IMR-90 (cell line): ENCODE measurements at regions not wholly inside any gene's neighbourhood (a gene's known extent, or its start where the extent isn't known, plus 50 kb on each side); places are given as distances from the start of the nearest gene placed in this dataset.

ENCODE experiments used
- ATAC-seq: fragments of 200-7000 bp; cut with Tn5 transposase; 2 replicates; pipeline ENCODE4 v1.9.1; 2020; ENCODE audit warnings: low read depth, mild to moderate bottlenecking, moderate library complexity
- BruUV-seq: library from RNA; stranded (reverse); fragments of 400-500 nt; replicated peaks from 2 replicates; lab custom pipeline; 2021; lab: Mats Ljungman, UMichigan
- CTCF ChIA-PET: fragments of 300-600 bp; formaldehyde crosslinking; extraction: SDS; loops from one replicate; lab custom pipeline; 2021; ENCODE audit warnings: antibody characterized with exemption; lab: Yijun Ruan, JAX
- POLR2A ChIA-PET: fragments of 300-600 bp; sonication (Branson Sonifier 250); formaldehyde crosslinking; loops from one replicate; lab custom pipeline; 2022; ENCODE audit warnings: antibody characterized with exemption; ENCODE audit not compliant: unreplicated experiment; lab: Charles Lee
- DNase-seq: peaks from one replicate; pipeline ENCODE4 v3.0.0; 2013
- H2AFZ ChIP-seq: replicated peaks from 2 replicates; pipeline ENCODE3; 2013; ENCODE audit warnings: low read length, mild to moderate bottlenecking; ENCODE audit not compliant: poor library complexity
- H2AK5ac ChIP-seq: 2 replicates; pipeline ENCODE4 v1.6.1; 2013; ENCODE audit warnings: low read depth, low read length, inconsistent platforms
- H2AK9ac ChIP-seq: replicated peaks from 2 replicates; pipeline ENCODE3; 2013; ENCODE audit warnings: mild to moderate bottlenecking, low read depth, low read length, moderate library complexity; ENCODE audit not compliant: poor library complexity
- H2BK120ac ChIP-seq: 2 replicates; pipeline ENCODE4 v1.6.1; 2013; ENCODE audit warnings: low read depth, low read length, inconsistent platforms
- H2BK15ac ChIP-seq: 3 replicates; pipeline ENCODE4 v1.6.1; 2013; ENCODE audit warnings: low read depth, low read length, inconsistent platforms
- H2BK20ac ChIP-seq: 2 replicates; pipeline ENCODE4 v1.6.1; 2013; ENCODE audit warnings: low read depth, mild to moderate bottlenecking, inconsistent platforms, low read length, moderate library complexity
- H2BK5ac ChIP-seq: 2 replicates; pipeline ENCODE4 v1.6.1; 2013; ENCODE audit warnings: mild to moderate bottlenecking, low read depth, low read length, inconsistent platforms; ENCODE audit not compliant: poor library complexity, severe bottlenecking
- H3K14ac ChIP-seq: replicated peaks from 2 replicates; pipeline ENCODE4 v1.6.1; 2013; ENCODE audit warnings: low read depth, low read length, inconsistent platforms
- H3K18ac ChIP-seq: 2 replicates; pipeline ENCODE4 v1.6.1; 2013; ENCODE audit warnings: low read depth, low read length, control low read depth
- H3K23ac ChIP-seq: 2 replicates; pipeline ENCODE4 v1.6.1; 2013; ENCODE audit warnings: low read depth, low read length, inconsistent platforms
- H3K27ac ChIP-seq: 2 replicates; pipeline ENCODE4 v1.5.1; 2013; ENCODE audit warnings: mild to moderate bottlenecking, control low read depth, low read length; ENCODE audit not compliant: insufficient read depth
- H3K27me3 ChIP-seq: 2 replicates; pipeline ENCODE4 v1.6.1; 2013; ENCODE audit warnings: low read length; ENCODE audit not compliant: control insufficient read depth, insufficient read depth
- H3K36me3 ChIP-seq: 2 replicates; pipeline ENCODE4 v1.6.1; 2013; ENCODE audit warnings: low read length, mixed read lengths; ENCODE audit not compliant: control insufficient read depth, insufficient read depth
- H3K4ac ChIP-seq: 2 replicates; pipeline ENCODE4 v1.6.1; 2013; ENCODE audit warnings: low read depth, low read length, inconsistent platforms
- H3K4me1 ChIP-seq: 2 replicates; pipeline ENCODE4 v1.6.1; 2013; ENCODE audit warnings: low read length, mixed read lengths; ENCODE audit not compliant: control insufficient read depth, insufficient read depth
- H3K4me2 ChIP-seq: 2 replicates; pipeline ENCODE4 v1.6.1; 2013; ENCODE audit warnings: low read depth, mild to moderate bottlenecking, control low read depth, low read length, moderate library complexity
- H3K4me3 ChIP-seq: 2 replicates; pipeline ENCODE4 v1.5.1; 2013; ENCODE audit warnings: low read depth, mild to moderate bottlenecking, control low read depth, low read length, moderate library complexity; ENCODE audit not compliant: insufficient read depth
- H3K56ac ChIP-seq: 2 replicates; pipeline ENCODE4 v1.6.1; 2013; ENCODE audit warnings: low read length, inconsistent platforms; ENCODE audit not compliant: insufficient read depth; ENCODE audit errors: extremely low read depth
- H3K79me1 ChIP-seq, 2 experiments: 2 replicates each; pipeline ENCODE4 v1.6.1; 2013; ENCODE audit warnings: low read length in 2 of 2, inconsistent platforms in 1 of 2, low read depth in 1 of 2
- H3K9ac ChIP-seq: 2 replicates; pipeline ENCODE4 v1.6.1; 2013; ENCODE audit warnings: low read depth, low read length, control low read depth
- H3K9me1 ChIP-seq: 2 replicates; pipeline ENCODE4 v1.6.1; 2013; ENCODE audit warnings: low read length, inconsistent platforms; ENCODE audit not compliant: insufficient read depth
- H3K9me3 ChIP-seq: 2 replicates; pipeline ENCODE4 v1.6.1; 2013; ENCODE audit warnings: low read length; ENCODE audit not compliant: control insufficient read depth, insufficient read depth
- H4K20me1 ChIP-seq: 2 replicates; pipeline ENCODE4 v1.6.1; 2013; ENCODE audit warnings: low read length, inconsistent platforms; ENCODE audit not compliant: insufficient read depth
- H4K5ac ChIP-seq: 2 replicates; pipeline ENCODE4 v1.6.1; 2013; ENCODE audit warnings: mild to moderate bottlenecking, low read depth, low read length, control low read depth
- H4K8ac ChIP-seq, 2 experiments: 2 replicates each; pipeline ENCODE4 v1.6.1; 2013; ENCODE audit warnings: low read depth in 2 of 2, low read length in 2 of 2, control low read depth in 1 of 2, inconsistent platforms in 1 of 2
- H4K91ac ChIP-seq: 2 replicates; pipeline ENCODE4 v1.6.1; 2013; ENCODE audit warnings: low read depth, low read length, inconsistent platforms; ENCODE audit not compliant: insufficient read depth
- BHLHE40 ChIP-seq: fragments of 150-350 bp; IDR thresholded peaks from 2 replicates; pipeline ENCODE4 v1.6.1; 2016; ENCODE audit warnings: mild to moderate bottlenecking, low read depth, low read length
- CEBPB ChIP-seq: IDR thresholded peaks from 2 replicates; pipeline ENCODE4 v1.6.1; 2012; ENCODE audit warnings: low read depth, low read length, improper control_type of control experiment
- CHD1 ChIP-seq: IDR thresholded peaks from 2 replicates; pipeline ENCODE4 v1.6.1; 2012; ENCODE audit warnings: low read depth, low read length, improper control_type of control experiment
- FOS ChIP-seq: fragments of 150-350 bp; IDR thresholded peaks from 2 replicates; pipeline ENCODE4 v1.6.1; 2016; ENCODE audit warnings: low read depth, low read length
- MAFK ChIP-seq: IDR thresholded peaks from 2 replicates; pipeline ENCODE4 v1.6.1; 2012; ENCODE audit warnings: low read depth, low read length, improper control_type of control experiment
- MAZ ChIP-seq: IDR thresholded peaks from 2 replicates; pipeline ENCODE4 v1.6.1; 2012; ENCODE audit warnings: low read depth, mild to moderate bottlenecking, low read length, improper control_type of control experiment, moderate library complexity, borderline replicate concordance
- MXI1 ChIP-seq: IDR thresholded peaks from 2 replicates; pipeline ENCODE4 v1.6.1; 2012; ENCODE audit warnings: low read depth, mild to moderate bottlenecking, low read length, moderate library complexity, borderline replicate concordance
- NFE2L2 ChIP-seq: fragments of 150-350 bp; IDR thresholded peaks from 2 replicates; pipeline ENCODE4 v1.6.1; 2016; ENCODE audit warnings: low read depth, mild to moderate bottlenecking, low read length
- POLR2A ChIP-seq: IDR thresholded peaks from 2 replicates; pipeline ENCODE4 v1.6.1; 2012; ENCODE audit warnings: mild to moderate bottlenecking, low read depth, low read length
- RAD21 ChIP-seq: IDR thresholded peaks from 2 replicates; pipeline ENCODE4 v1.6.1; 2012; ENCODE audit warnings: low read length, improper control_type of control experiment
- RCOR1 ChIP-seq: IDR thresholded peaks from 2 replicates; pipeline ENCODE4 v1.6.1; 2012; ENCODE audit warnings: mild to moderate bottlenecking, low read length, improper control_type of control experiment; ENCODE audit not compliant: insufficient replicate concordance
- RFX5 ChIP-seq: IDR thresholded peaks from 2 replicates; pipeline ENCODE4 v1.8.0; 2012; ENCODE audit warnings: low read depth, mild to moderate bottlenecking, low read length, moderate library complexity
- SMC3 ChIP-seq: fragments of 150-350 bp; IDR thresholded peaks from 2 replicates; pipeline ENCODE4 v1.6.1; 2016; ENCODE audit warnings: low read depth, mild to moderate bottlenecking, antibody characterized with exemption, low read length, moderate library complexity
- WGBS, 2 experiments: methylation state at CpG; one replicate each; pipeline versions ENCODE4 v1.1.5 to v1.1.7; 2013; ENCODE audit warnings: missing lambda C conversion rate in 2 of 2; ENCODE audit not compliant: insufficient read length in 1 of 2; ENCODE audit errors: extremely low coverage in 2 of 2; 5-methylcytosine and 5-hydroxymethylcytosine counted together
- dilution Hi-C: fragments of 300-500 bp; cut with HindIII; formaldehyde crosslinking; loops from one replicate; pipeline ENCODE4 v1.14.3; 2018; ENCODE audit warnings: low sequenced_read_pairs; ENCODE audit not compliant: unreplicated experiment
- in situ Hi-C: fragments of 300-500 bp; cut with MboI; formaldehyde crosslinking; loops from 3 replicates; pipeline ENCODE4 v1.14.3; 2019; ENCODE audit warnings: low sequenced_read_pairs, inconsistent platforms, mixed read lengths
- intact Hi-C: fragments of 100-400 bp; cut with micrococcal nuclease; formaldehyde crosslinking; loops from 2 replicates; pipeline ENCODE4 v1.10.0; 2022
- TF ChIP-seq, protein P1 (sequence below): fragments of 150-350 bp; IDR thresholded peaks from 2 replicates; pipeline ENCODE4 v1.6.1; 2017; ENCODE audit warnings: mild to moderate bottlenecking, antibody characterized with exemption, low read length, low read depth
- TF ChIP-seq, protein P2 (sequence below): fragments of 150-350 bp; IDR thresholded peaks from 2 replicates; pipeline ENCODE4 v1.6.1; 2016; ENCODE audit warnings: low read depth, mild to moderate bottlenecking, low read length, moderate library complexity, borderline replicate concordance
- TF ChIP-seq, protein P3 (sequence below): conservative IDR thresholded peaks from 2 replicates; pipeline ENCODE4 v1.5.1; 2012; ENCODE audit warnings: mild to moderate bottlenecking, low read depth, low read length, improper control_type of control experiment

DNA sequence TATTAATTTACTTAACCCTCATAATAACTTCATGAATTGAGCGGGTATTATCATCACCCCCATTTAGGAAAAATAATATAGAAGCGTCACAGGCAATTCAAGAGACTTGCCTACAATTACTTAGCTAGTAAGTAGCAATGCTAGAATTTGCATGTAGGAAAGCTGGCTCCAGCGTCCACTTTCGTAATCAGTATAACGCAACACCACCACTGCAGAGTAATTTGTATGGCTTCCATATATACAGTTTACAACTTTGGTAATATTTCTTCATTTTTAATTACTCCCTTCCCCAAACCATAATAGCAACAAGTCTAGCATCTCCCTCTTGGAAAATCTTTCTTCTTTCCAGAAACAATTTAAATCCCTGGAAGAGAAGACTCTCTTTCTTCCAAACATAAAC is 89.9 kb upstream of the OR5AK2 start:
- Histone ChIP-seq H3K4me1 (no peaks in the 10 kb centered on the region), H3K23ac (no peak overlapping the region), H3K56ac (no peak overlapping the region), H4K91ac (no peak overlapping the region), H2BK120ac (no peak overlapping the region), H3K18ac (no peak overlapping the region), H2AFZ (no peak overlapping the region), H3K9ac (no peak overlapping the region), H2BK5ac (no peak overlapping the region), H3K27me3 (no peaks in the 10 kb centered on the region), H3K9me3 (no peaks in the 10 kb centered on the region), H2AK9ac (no peak overlapping the region), H3K4me2 (no peak overlapping the region), H4K5ac (no peak overlapping the region), H3K4ac (no peak overlapping the region), H4K8ac (no peak overlapping the region), H3K4me3 (no peak overlapping the region), H2BK20ac (no peak overlapping the region), H3K27ac (no peak overlapping the region), H3K9me1 (no peaks in the 10 kb centered on the region), H3K79me1 (no peaks in the 10 kb centered on the region), H2AK5ac (no peak overlapping the region), H3K36me3 (no peaks in the 10 kb centered on the region), H3K14ac (no peak overlapping the region), H2BK15ac (no peak overlapping the region), H4K20me1 (no peaks in the 10 kb centered on the region)
- dilution Hi-C loops (no loop called here), intact Hi-C loops (no loop called here), in situ Hi-C loops (no loop called here)
- no CpG with 5 or more reads among the region's 5 CpGs for WGBS, 2 experiments
- TF ChIP-seq MXI1 (no peak), FOS (no peak), CHD1 (no peak), CEBPB (no peak), MAFK (no peak), POLR2A (no peak), SMC3 (no peak), RFX5 (no peak), RAD21 (no peak), RCOR1 (no peak), NFE2L2 (no peak), BHLHE40 (no peak), MAZ (no peak)
- TF ChIP-seq, protein P1, sequence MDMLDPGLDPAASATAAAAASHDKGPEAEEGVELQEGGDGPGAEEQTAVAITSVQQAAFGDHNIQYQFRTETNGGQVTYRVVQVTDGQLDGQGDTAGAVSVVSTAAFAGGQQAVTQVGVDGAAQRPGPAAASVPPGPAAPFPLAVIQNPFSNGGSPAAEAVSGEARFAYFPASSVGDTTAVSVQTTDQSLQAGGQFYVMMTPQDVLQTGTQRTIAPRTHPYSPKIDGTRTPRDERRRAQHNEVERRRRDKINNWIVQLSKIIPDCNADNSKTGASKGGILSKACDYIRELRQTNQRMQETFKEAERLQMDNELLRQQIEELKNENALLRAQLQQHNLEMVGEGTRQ, result no peak
- TF ChIP-seq, protein P2, sequence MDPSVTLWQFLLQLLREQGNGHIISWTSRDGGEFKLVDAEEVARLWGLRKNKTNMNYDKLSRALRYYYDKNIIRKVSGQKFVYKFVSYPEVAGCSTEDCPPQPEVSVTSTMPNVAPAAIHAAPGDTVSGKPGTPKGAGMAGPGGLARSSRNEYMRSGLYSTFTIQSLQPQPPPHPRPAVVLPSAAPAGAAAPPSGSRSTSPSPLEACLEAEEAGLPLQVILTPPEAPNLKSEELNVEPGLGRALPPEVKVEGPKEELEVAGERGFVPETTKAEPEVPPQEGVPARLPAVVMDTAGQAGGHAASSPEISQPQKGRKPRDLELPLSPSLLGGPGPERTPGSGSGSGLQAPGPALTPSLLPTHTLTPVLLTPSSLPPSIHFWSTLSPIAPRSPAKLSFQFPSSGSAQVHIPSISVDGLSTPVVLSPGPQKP, result no peak
- TF ChIP-seq, protein P3, sequence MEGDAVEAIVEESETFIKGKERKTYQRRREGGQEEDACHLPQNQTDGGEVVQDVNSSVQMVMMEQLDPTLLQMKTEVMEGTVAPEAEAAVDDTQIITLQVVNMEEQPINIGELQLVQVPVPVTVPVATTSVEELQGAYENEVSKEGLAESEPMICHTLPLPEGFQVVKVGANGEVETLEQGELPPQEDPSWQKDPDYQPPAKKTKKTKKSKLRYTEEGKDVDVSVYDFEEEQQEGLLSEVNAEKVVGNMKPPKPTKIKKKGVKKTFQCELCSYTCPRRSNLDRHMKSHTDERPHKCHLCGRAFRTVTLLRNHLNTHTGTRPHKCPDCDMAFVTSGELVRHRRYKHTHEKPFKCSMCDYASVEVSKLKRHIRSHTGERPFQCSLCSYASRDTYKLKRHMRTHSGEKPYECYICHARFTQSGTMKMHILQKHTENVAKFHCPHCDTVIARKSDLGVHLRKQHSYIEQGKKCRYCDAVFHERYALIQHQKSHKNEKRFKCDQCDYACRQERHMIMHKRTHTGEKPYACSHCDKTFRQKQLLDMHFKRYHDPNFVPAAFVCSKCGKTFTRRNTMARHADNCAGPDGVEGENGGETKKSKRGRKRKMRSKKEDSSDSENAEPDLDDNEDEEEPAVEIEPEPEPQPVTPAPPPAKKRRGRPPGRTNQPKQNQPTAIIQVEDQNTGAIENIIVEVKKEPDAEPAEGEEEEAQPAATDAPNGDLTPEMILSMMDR, result no peak
- CTCF ChIA-PET, result no interaction called here
- ATAC-seq (no peak), DNase-seq (no peak)
- BruUV-seq, result no TSS peak
- POLR2A ChIA-PET, result no interaction called here
